Stimulated activated CD4-positive, alpha-beta T cell treated with anti-CD3 and anti-CD28 coated beads, Interleukin-2, amount 100 ng/mL, for 24 hours (primary cell): ENCODE measurements at regions not wholly inside any gene's neighbourhood (a gene's known extent, or its start where the extent isn't known, plus 50 kb on each side); places are given as distances from the start of the nearest gene placed in this dataset.

Experiments used
- DNase-seq, 2 donors: peaks; one replicate each; pipeline ENCODE4 v3.0.0-alpha.2; 2020

DNA sequence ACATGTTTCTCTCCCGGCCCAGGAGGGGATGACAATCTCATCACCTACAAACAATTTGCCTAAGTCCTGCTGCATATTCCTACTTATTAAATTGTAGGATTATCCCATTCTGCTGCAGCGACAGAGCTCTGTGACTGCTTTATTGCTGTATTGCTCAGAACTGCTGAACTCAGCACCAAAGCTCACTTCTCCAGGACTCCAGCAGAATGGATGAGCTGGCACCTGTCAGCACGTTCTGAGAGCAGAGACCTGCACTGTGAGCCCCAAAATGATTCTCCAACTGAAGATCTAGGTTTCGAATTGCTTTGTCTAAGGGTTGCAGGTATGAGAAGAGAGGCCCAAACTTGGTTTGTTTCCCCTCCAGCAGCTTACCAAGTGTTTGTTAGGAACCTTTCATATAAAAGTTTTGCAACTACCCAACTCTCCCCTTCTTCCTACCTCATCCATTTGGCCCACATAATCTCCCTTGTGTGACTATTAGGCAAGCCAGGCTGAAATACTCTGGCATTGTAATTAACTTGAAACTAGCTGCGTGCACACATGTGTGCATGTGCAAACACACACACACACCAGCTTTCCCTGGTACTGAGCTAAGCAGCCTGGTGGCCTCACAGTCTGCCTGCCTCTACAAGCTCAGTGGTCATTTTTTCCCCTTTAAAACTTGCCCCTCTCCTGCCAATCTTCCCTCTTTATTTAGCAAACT lies 161.4 kb upstream of the CAMK1G start:
- DNase-seq, result no peak

DNA sequence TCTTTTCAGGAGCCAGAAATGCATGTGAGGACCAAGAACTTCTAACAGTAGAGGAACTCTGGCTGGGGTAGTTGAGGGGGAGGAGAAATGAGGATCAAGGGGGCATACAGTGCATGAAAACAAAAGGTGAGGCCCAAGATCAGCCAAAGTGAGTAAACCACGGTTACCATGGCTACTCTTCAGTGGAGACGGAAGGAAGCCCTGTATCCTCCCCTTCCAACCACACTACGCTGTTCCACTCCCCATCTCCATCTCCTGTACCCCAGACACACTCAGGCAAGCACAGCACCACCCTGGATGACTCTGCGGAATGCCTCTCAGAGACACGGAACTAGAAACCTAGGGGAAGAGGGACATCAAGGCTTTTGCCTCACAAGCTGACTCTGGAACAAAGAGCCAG lies 157.6 kb upstream of the CAMK1G start:
- DNase-seq, result no peak

DNA sequence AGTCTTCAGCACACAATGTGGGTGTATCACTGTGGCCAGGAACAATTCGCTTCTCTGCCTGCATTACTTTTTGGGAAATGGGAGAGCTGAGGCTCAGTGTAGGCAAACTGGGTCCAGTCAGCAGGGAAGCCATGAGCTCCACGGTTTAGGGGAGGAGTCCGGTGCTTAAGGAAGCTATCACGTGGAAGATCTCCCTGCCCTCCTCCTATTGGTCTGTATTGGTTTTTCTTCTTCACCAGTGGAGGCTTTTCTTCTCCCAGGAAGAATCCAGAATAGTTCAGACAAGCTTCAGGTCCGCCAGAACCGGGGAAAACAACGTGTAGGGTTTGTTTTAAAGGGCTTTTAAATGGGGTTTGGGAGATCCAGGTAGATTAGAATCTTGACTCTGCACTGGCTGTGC lies 156.2 kb upstream of the CAMK1G start:
- DNase-seq, result no peak

DNA sequence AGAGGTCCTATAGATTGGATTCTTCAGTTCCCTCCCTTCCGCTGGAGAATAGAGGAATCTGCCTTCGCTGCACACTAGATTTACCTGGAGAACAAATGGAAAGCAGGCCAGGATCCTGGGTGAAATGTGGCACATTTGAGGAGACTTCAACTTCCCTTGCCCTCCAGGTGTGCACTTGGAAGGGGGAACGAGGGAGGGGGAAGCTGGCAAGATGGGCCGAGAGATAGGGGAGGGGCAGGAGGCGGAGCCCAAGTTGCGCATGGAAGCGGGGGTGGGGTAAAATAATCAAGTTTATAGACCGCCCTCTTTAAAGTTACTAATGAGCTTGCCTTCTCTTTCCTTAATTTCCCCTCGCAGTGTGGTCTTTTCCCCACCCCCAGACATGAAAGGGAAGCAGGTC lies 155.7 kb upstream of the CAMK1G start:
- no peak for DNase-seq

DNA sequence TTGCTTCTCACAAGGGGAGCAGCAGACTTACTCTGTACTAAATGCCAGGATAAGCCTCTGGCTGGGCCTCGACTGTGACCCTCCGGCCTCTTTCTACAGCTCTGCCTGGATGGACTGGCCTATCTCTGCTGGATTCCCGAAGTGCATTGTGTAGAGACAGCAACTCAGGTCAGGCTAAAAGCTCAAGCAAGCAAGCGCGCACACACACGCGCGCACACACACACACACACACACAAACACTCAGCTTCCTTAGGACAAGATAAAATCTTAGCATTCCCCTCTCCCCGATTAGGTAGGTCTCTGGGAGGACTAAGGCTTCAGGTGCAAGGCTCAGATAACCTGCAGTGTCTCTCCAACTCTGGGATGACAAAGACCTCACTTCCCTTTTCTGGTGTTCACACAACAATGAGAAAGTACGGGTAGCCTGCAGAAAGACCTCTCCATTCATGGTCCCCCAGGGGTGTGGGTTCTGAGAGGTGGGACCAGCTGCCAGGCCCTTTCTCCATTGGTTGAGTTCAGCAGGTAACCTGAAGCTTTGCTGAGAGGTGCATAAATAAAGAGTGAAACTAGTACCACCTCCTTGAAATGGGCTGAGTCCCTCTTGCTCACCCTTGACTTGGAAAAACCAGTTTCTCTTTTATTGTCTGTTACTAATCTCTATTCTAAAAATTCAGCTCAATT lies 155.1 kb upstream of the CAMK1G start:
- no peak for DNase-seq

DNA sequence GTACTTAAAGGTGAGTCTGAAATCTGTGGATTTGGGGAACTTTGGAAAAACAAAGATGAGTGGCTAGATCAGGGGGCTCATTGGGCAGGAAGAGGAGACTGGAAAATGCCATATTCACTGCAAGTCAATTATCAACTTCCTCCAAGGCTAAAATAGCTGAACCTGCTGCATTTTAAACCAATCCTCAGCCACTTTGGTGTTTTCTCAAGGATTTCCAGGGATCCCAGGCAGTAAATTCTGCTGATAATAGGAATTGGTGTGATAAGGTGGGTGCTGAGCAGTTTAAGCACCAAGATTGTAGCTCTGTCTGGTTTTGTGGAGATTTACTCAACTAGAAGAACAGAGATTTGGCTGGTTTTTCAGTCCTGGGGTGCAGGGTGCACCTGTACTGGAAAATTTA lies 153.9 kb upstream of the CAMK1G start:
- DNase-seq, result no peak

DNA sequence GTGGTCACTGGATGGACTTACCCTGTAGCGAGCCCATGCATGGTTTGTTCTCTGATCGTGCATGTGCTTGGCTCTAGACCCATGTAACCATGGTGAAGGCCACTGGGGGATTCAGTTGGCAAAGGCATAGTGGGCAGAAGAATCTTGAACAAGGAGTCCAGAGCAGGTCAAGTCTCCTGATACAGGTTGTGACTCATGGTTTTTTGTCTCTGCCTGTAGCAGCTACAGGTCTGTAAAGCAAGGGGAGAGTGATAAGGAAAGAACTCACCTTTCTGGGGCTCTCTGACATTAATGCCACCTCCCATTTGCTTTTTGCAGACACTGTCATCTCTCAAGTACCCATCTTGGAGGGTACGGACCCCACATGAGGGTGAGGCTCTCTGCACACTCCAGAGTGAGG lies 153.4 kb upstream of the CAMK1G start:
- DNase-seq, result no peak

DNA sequence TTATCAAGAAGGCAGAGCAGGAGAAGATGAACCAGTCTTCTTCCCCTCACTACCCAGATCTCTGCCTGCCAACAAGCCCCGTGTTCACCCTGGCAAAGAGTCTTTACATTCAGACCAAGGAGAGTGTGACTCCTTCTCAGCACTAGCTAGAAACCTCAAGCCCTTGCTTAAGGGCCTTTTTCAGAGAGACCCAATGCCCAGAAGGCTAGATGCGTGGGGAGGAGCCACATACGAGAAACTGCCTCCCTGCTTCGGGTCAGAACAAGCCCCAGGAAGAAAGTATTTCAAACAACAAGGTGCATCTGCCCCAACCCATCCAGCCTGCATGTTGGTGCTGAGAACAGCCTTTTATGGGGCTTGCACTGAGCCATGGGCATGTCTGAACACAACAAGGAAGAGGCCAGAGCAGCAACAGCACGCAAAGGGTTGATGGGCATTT lies 152.7 kb upstream of the CAMK1G start:
- DNase-seq, result no peak

DNA sequence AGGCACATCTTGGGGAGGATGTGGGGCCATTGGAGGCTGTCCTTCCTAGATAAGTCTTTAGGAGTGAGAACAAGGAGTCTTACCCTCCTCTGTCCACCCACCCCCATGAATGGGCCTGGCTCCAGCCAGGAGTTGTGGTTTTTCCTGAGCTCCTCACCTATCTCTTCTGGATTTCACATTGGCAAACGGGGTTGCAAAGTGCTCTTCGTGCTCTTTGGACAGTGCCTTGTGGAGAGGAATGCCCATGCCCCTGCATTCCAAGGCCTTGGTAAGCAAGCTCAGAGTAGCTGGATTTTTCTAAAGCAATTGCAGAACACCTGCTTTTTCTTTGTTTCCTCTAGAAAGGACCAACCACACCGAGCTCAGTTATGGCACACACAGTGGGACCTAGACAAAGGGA lies 152.1 kb upstream of the CAMK1G start:
- DNase-seq, result no peak

DNA sequence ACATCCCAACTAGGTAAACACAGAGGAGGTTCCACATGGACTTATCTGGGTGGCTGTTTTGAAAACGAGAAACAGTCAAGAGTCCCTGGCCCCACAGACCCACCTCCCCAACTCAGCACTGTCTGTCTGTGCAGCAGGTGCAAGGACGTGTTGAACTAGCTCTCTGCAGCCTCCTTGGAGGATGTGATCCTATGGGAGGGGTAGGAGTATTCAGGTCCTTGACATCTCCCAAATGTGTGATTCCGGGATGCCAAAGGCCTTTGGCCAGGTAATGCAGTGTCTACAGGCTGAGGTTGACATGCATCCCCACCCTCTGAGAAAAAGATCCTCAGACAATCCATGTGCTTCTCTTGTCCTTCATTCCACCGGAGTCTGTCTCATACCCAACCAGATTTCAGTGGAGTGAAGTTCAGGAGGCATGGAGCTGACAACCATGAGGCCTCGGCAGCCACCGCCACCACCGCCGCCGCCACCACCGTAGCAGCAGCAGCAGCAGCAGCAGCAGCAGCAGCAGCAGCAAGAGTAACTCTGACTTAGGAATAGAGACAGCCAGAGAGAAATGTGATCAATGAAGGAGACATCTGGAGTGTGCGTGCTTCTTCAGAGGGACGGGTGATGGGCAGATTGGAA lies 151.6 kb upstream of the CAMK1G start:
- no peak for DNase-seq

DNA sequence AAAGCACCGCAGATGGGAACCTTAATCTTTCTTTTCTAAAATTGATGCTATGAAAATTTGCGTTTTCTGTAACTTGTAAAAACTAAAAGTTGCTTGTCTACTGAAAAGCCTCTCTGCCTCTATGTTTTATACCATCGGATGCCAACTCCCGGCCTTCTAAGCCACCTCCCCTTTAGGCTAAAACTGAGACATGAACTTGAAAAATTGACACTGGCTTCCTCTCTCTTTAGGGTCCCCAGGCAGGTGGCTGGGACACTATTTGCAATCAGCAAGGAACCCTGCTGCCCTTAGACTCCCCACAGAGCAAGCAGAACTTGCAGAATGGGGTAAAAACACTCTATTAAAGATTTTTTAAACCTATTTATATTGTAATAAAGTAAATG lies 151.1 kb upstream of the CAMK1G start:
- DNase-seq, result no peak

DNA sequence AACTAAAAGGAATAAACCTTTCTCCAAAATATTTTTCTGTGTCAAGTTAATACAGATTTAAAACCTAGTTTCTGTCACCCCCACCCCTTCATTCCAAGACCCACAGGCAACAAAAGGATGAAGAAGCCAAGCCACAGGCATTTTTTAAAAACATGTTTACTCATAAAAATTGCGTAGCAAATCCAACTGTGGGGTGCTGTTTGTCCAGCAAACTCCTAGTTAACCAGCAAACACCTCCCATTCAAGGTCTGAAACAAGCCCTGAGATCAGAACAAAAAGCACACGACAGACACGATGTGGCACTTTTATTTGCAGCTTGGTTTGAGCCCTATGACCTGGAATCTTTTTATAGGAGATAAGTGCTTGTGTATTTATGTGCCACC lies 149.9 kb upstream of the CAMK1G start:
- no peak for DNase-seq

DNA sequence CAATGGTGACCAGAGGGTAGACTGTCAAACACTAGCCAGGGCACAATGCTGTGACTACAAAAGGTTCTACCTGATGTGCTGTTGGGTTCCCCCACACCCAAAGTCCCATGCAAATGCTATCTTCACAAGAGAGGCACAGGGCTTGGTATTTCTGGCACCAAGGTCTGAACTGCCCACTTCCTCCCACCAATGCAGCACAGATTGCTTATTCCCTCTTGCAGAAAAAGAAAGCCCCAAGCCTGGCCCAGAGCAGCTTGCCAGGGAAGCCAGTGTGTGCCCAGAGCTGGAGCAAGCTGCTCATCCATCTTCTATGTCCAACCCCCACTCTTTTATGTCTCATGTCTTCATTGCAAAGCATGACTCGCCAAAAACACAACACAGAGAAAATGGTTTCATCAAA lies 149.4 kb upstream of the CAMK1G start:
- no peak for DNase-seq

DNA sequence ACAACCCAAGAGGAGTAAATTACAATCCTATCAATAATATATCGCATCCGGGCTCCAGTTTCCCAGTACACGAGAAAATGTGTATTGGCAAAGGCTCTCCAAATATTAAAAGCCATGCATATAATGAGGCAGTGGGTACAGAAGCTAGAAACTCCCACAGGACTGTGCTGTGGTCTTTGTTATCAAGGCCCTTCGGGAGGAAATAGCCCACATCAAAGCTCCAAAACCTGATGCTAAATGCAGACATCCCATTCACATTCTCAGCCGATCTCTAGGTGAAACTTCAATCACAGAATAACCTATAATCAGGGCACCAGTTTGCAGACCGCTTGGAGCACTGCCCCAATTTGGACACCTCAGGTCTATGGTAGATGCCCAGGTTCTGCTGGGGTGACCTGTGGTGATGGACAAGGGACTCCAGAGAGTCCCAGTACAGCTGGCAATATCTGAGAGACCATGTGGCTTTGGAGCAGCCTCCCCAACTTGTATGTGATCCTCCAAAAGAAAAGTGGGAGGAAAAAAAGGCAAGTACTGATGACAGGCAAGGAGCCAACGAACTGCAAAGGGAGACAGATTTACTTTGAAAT lies 148.8 kb upstream of the CAMK1G start:
- no peak for DNase-seq

DNA sequence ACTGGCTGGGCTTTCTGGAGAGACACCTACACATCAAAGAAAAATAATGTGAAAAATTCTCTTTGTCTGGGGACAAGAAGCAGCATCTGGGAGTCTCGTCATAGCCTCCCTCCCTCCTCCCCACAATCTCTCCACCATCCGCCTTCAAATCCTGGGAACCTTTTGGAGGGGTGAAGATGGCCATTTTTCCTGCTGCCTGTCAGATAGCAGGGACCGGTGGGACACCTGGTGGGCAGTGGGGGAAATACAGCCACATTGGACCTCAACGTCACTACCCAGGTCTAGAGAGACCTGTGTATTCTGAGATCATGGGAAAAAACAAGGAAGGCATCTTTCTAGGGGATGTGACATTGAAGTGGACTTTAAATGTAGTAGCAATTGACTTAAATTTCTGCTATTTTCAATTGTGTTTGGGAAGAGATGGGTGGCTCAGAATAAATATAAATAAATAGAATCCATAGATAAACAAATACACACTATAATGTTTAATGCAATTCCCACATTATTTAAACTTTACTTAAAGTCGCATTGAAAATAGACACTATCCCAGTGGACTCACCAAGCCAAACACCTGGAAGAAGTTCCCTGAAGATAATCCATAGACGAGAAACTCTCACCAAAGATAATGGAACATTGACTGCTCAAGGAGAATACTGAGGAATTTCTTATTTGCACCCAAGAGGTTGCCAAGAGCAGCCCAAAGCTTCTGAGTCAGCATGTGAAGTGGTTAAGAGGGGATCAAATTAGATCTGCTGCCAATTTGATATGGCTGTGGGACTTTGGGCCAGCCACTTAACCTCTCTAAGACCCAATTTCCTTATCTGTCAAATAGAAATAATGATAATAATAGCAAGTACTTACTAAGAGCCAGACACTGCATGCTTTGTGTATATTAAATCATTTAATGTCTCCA lies 147.6 kb upstream of the CAMK1G start:
- peak; percentile 21 to 66 for DNase-seq

DNA sequence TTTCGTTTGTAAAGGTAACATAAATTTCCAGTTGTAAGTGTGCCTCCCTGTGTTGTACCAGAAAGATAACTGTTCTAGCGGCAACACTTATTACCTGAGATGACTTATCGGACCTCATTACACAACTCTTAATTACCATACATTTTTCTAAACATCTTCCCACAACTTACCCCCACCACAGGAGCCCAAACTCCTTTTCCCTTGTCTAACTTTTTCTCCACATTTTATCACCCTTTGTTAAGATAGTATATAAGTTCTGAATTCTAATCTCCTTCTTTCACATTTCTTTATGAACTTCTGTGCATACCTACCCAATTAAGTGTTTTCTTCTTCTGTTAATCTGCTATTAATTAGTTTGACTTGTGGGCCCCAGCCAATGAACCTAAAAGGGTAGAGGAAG lies 143.7 kb upstream of the CAMK1G start:
- no peak for DNase-seq

DNA sequence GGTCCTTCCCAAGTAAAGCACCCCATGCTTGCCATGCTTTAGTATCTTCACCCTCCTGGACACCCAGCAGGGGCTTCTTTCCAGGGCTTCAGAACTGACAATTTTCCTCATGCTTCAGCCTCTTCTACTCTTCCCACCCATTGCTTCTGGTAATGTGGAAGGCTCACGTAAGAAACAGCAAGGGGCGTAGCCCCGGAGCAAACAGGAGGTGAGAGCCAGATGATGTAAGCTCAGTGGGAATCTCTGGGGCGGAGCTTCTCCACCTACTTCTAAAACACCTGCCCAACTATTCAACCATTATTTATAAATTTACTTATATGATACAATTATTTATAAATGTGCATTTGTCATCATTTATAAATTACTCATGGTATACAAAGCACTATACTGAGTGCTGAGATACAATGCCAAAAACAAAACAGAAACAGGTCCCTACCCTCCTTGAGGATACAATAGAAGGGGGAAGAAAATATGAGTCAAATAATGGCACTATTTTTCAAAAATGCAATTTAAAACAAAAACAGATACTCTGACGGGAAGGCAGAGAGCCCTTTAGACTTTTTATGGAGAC lies 140.1 kb upstream of the CAMK1G start:
- DNase-seq, result no peak

DNA sequence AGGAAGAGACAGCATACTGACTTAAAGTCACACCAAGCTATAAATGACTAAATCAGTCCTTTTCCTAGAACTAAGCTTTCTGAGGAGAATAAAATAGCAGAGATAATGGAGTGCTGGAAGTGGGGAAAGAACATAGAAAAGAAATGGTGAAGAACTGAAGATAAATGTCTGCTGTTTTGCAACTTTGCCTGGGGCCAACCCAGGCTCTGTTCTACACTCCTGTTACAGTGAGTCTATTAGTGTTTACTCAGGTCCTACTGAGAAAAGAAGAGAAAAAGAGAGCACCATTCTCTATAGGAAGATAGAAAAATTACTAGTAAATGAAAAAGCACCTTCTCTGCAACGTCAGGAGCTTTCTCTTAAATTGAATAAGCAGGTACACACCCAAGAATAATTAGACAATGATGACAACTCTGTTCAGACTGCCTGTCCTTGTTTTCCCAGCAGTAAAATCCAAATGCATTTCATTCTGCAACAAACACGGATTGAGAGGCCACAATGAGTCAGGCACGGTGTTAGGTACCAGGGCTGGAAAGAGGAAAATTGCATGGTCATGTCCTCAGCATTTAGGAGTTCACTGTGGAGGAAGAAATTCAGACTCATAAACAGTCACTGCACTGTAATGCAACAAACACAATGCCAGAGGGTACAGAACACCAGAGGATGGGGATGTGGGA lies 139.4 kb upstream of the CAMK1G start:
- no peak for DNase-seq

DNA sequence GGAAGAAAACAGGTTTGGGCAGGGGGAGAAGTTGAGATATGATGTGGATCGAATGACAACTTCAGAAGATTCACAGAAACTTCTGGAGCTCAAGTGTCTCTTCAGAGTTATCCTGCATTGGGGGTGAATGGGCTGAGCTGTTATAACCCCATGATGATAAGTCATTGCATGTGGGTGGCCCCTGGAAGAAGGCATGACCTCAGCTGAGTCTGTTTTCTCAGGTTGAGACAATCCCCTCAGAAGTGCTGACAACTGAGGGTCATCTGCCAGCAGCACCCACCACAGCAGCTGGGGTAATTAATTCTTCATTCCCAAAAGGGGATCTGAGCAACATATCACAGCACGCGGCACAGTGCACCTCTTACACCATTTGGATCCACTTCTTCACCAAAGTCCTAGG lies 138.6 kb upstream of the CAMK1G start:
- DNase-seq, result no peak

DNA sequence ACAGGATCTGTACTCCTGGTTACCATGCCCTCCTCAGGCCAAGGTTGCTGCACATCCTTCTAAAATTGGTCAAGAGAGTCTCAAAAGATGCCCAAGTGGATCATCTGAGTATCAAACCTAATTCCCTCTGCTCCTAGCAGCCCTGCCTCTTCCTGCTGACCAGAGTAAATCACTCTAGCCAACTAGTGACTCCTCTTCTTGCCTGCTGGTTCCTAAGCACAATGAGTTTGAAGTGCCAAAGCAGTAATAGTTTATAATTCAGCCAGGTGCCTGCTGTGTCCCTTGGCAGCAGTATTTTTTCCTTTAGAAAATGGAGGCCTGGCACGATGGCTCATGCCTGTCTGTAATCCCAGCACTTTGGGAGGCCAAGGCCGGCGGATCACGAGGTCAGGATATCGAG lies 137.9 kb upstream of the CAMK1G start:
- DNase-seq, result no peak

DNA sequence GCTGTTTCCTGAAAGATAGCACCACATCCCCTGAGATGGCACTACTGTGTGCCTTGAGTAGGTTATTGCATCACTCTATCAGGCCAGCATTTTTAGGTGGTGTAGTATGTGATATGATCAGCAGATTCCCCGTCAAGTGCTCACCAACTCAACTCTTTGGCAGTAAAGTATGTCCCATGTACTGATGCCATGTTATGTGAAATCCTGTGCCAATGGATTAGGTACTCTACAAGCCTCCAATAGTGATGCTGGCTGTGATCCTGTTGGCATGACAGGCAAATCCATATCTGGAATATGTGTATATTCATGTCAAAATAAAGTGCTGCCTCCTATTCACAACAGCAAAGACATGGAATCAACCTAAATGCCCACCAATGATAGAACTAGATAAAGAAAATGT lies 137.2 kb upstream of the CAMK1G start:
- no peak for DNase-seq

DNA sequence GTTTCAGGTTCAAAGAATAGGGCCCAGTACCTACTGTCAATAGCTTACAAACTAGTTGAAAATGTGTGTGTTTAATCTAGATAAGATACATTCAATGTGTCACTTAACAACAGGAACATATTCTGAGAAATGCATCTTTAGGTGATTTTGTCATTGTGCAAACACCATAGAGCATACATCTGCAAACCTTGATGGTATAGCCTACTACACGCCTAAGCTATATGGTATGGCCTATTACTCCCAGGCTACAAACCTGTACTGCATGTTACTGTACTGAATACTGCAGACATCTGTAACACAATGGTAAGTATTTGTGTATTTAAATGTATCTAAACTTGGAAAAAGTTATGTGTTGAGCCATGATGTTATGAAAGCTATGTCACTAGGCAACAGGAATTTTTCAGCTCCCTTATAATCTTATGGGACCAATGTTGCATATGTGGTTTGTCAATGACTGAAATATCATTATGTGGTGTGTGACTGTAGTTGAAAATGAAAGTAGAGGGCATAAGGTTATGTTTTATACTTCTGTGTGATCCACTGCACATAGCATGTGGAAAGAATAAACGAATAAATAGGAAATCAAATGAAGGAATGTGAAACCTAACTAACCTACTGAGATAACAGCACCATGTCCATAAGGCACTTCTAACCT lies 129.0 kb upstream of the CAMK1G start:
- no peak for DNase-seq
